ENCODE measurements at regions not wholly inside any gene's neighbourhood (a gene's known extent, or its start where the extent isn't known, plus 50 kb on each side); places are given as distances from the start of the nearest gene placed in this dataset.

- H3K4me3 ChIP-seq (ENCODE audit: low read depth in 1 of 2, low read length in 2 of 2) = no peak overlapping the region
- H3K4me1 ChIP-seq (ENCODE audit: control insufficient read depth in 2 of 2, insufficient read depth in 2 of 2, low read length in 1 of 2) = peaks cover 0 to 2% of the 10 kb centered on the region in 2 donors
- no peaks in the 10 kb centered on the region for H3K9me3 ChIP-seq (ENCODE audit: control insufficient read depth in 2 of 2, insufficient read depth in 1 of 2, low read depth in 1 of 2, low read length in 1 of 2)
- 60 to 66% methylated on average over 2 of the region's 2 CpGs for WGBS, 2 donors
- H3K27me3 ChIP-seq (ENCODE audit: control insufficient read depth in 1 of 2, insufficient read depth in 2 of 2, low read length in 2 of 2) = no peaks in the 10 kb centered on the region
- no peak overlapping the region for H3K27ac ChIP-seq (ENCODE audit: low read depth in 2 of 2, low read length in 1 of 2)
- no peaks in the 10 kb centered on the region for H3K36me3 ChIP-seq (ENCODE audit: control insufficient read depth in 2 of 2, insufficient read depth in 2 of 2, low read length in 1 of 2)
Observed at GRCh38 chr4:73001885-73002284, 67.6 kb downstream of the COX18 start.

DNA sequence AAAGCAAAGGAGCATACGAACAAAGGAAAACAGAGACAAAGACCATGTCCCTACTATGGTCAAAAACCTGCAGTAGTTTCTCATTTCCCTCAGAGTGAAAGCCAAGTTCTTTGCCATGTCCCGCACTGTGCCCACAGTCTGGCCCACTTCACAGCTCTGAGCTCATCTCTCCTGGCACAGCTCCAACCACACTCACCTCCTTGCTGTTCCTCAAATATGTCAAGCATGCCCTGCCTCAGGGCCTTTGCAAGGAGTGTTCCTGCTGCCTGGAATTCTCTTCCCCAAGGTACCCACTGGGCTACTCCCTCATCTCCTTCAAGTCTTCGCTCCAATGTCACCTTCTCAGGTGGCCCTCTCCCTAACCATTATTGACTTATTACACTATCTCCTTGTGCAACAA, 72.1 kb downstream of the COX18 start:
- Histone ChIP-seq H3K36me3 (ENCODE audit: control insufficient read depth in 2 of 2, insufficient read depth in 2 of 2, low read length in 1 of 2) (no peaks in the 10 kb centered on the region), H3K4me1 (ENCODE audit: control insufficient read depth in 2 of 2, insufficient read depth in 2 of 2, low read length in 1 of 2) (peaks cover 0 to 2% of the 10 kb centered on the region in 2 donors), H3K27ac (ENCODE audit: low read depth in 2 of 2, low read length in 1 of 2) (no peak overlapping the region), H3K9me3 (ENCODE audit: control insufficient read depth in 2 of 2, insufficient read depth in 1 of 2, low read depth in 1 of 2, low read length in 1 of 2) (no peaks in the 10 kb centered on the region), H3K27me3 (ENCODE audit: control insufficient read depth in 1 of 2, insufficient read depth in 2 of 2, low read length in 2 of 2) (no peaks in the 10 kb centered on the region), H3K4me3 (ENCODE audit: low read depth in 1 of 2, low read length in 2 of 2) (no peak overlapping the region)
- 75 to 80% methylated on average over 3 of the region's 3 CpGs for WGBS, 2 donors

DNA sequence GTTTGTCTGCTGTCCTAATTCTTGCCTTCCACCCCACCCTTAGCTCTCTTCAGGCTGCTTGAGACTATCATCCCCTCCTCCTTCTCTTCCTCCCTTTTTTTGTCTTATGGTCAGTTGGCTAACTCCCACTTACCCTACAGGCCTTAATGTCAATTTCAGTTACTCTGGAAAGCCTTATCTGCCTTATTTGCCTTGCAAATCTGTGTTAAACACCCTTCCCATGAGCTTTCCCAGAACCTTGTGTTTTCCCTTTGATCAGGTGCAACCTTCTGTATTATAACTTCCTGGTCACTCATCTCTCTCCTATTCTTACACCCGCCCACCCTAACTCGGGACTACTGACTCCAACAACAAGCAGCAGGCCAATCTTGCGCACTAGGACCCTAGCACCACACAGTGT, 74.8 kb downstream of the COX18 start:
- no peaks in the 10 kb centered on the region for H3K36me3 ChIP-seq (ENCODE audit: control insufficient read depth in 2 of 2, insufficient read depth in 2 of 2, low read length in 1 of 2)
- WGBS, 2 donors = 77 to 88% methylated on average over 3 of the region's 3 CpGs
- no peaks in the 10 kb centered on the region for H3K27me3 ChIP-seq (ENCODE audit: control insufficient read depth in 1 of 2, insufficient read depth in 2 of 2, low read length in 2 of 2)
- peaks cover 0 to 2% of the 10 kb centered on the region in 2 donors for H3K4me1 ChIP-seq (ENCODE audit: control insufficient read depth in 2 of 2, insufficient read depth in 2 of 2, low read length in 1 of 2)
- H3K9me3 ChIP-seq (ENCODE audit: control insufficient read depth in 2 of 2, insufficient read depth in 1 of 2, low read depth in 1 of 2, low read length in 1 of 2) = no peaks in the 10 kb centered on the region
- H3K4me3 ChIP-seq (ENCODE audit: low read depth in 1 of 2, low read length in 2 of 2) = no peak overlapping the region
- no peak overlapping the region for H3K27ac ChIP-seq (ENCODE audit: low read depth in 2 of 2, low read length in 1 of 2)

DNA sequence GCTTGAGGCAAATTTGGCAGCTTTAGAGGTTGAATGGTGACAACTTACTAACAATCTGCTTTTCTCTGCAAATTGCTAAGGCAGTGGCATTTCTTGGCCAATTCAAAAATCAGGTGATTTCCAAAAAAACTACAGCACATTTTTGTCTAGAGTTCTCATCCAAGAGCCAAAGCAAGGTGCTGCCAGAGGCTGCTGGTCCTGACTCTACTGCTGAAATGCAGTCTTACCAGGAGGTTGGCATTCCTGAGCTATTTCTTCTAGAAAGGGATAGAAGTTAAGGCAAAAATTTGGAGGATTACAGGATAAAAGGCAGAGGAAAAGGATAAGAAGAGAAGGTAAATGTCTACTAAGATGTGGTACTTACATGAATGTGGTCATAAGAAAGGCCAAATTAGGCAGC, 75.6 kb downstream of the COX18 start:
- Histone ChIP-seq H3K27ac (ENCODE audit: low read depth in 2 of 2, low read length in 1 of 2) (no peak overlapping the region), H3K4me3 (ENCODE audit: low read depth in 1 of 2, low read length in 2 of 2) (no peak overlapping the region), H3K36me3 (ENCODE audit: control insufficient read depth in 2 of 2, insufficient read depth in 2 of 2, low read length in 1 of 2) (no peaks in the 10 kb centered on the region), H3K4me1 (ENCODE audit: control insufficient read depth in 2 of 2, insufficient read depth in 2 of 2, low read length in 1 of 2) (peaks cover 0 to 2% of the 10 kb centered on the region in 2 donors), H3K27me3 (ENCODE audit: control insufficient read depth in 1 of 2, insufficient read depth in 2 of 2, low read length in 2 of 2) (no peaks in the 10 kb centered on the region), H3K9me3 (ENCODE audit: control insufficient read depth in 2 of 2, insufficient read depth in 1 of 2, low read depth in 1 of 2, low read length in 1 of 2) (no peaks in the 10 kb centered on the region)

GRCh38 chr4:72991873-72992272, 77.6 kb downstream of the COX18 start:
- WGBS, 2 donors = 25 to 38% methylated on average over 2 of the region's 2 CpGs
- no peaks in the 10 kb centered on the region for H3K36me3 ChIP-seq (ENCODE audit: control insufficient read depth in 2 of 2, insufficient read depth in 2 of 2, low read length in 1 of 2)
- H3K27ac ChIP-seq (ENCODE audit: low read depth in 2 of 2, low read length in 1 of 2) = no peak overlapping the region
- no peaks in the 10 kb centered on the region for H3K4me1 ChIP-seq (ENCODE audit: control insufficient read depth in 2 of 2, insufficient read depth in 2 of 2, low read length in 1 of 2)
- no peak overlapping the region for H3K4me3 ChIP-seq (ENCODE audit: low read depth in 1 of 2, low read length in 2 of 2)
- no peaks in the 10 kb centered on the region for H3K9me3 ChIP-seq (ENCODE audit: control insufficient read depth in 2 of 2, insufficient read depth in 1 of 2, low read depth in 1 of 2, low read length in 1 of 2)
- H3K27me3 ChIP-seq (ENCODE audit: control insufficient read depth in 1 of 2, insufficient read depth in 2 of 2, low read length in 2 of 2) = no peaks in the 10 kb centered on the region

DNA sequence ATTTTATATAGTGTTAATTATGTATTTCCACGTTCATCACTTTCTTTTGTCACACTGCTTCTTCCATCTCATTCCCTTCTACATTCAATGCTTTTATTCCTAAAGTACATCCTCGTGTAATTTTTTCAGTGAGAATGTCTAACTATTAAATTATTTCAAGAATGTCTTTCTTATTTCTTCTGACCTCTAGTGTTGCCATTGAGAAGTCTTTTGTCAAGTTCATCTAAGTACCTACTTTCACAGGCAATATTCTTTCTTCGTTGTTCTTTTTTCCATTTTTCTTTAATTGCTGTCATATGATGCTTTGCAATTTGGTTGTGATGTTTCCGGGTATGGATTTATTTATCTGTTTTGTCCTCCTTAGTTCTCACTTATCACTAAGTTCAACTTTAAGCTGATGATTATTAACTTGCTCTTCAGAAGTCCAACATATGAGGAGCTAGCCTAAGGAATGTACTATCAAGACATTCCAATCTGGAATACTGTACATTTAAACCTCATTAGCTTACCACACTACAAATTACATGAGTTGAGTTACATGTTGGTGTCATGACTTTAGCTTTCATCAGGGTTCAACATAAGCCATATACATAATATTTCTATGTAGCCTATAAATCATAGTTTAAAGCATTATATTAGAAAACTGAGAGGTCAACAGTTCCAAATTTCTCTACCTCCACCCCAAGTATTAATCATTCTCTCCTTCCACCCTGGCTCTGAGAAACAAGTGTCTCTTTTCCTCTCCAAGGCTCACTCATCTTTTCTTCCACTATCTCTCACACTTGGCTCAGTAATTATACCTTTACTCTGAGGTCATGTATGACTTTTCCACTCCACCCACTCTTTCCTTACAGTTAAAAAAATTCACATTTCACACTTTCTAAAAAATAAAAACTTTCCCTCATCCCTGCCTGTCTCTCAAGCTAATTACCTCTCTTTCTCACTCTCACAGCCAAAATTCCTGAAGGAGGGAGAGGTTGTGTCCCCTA, 81.5 kb downstream of the COX18 start:
- Histone ChIP-seq H3K27ac (ENCODE audit: low read depth in 2 of 2, low read length in 1 of 2) (no peak overlapping the region), H3K4me1 (ENCODE audit: control insufficient read depth in 2 of 2, insufficient read depth in 2 of 2, low read length in 1 of 2) (no peaks in the 10 kb centered on the region), H3K27me3 (ENCODE audit: control insufficient read depth in 1 of 2, insufficient read depth in 2 of 2, low read length in 2 of 2) (no peaks in the 10 kb centered on the region), H3K4me3 (ENCODE audit: low read depth in 1 of 2, low read length in 2 of 2) (no peak overlapping the region), H3K36me3 (ENCODE audit: control insufficient read depth in 2 of 2, insufficient read depth in 2 of 2, low read length in 1 of 2) (no peaks in the 10 kb centered on the region), H3K9me3 (ENCODE audit: control insufficient read depth in 2 of 2, insufficient read depth in 1 of 2, low read depth in 1 of 2, low read length in 1 of 2) (no peaks in the 10 kb centered on the region)
- 76 to 80% methylated on average over 4 of the region's 4 CpGs for WGBS, 2 donors

- no peaks in the 10 kb centered on the region for H3K4me1 ChIP-seq (ENCODE audit: control insufficient read depth in 2 of 2, insufficient read depth in 2 of 2, low read length in 1 of 2)
Observed at GRCh38 chr4:72984351-72984750, 85.2 kb downstream of the COX18 start.

DNA sequence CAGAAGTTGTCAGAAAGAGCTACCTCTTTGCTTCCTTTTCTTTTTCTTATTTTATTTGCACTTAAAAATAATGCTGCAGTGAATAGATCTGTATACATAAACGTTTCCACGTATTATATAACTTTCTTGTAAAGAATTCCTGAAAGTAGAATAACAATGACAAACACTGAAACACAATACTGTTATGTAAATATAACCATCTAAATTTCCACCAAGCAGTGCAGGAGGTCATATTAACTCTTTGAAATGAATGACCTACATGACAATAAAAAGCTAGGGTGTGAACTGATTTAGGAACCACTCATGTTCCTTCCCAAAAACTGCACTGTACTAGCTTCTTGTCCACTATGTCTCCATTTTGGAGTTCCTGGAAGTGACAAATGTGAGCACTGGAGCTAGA, 85.8 kb downstream of the COX18 start:
- H3K9me3 ChIP-seq (ENCODE audit: control insufficient read depth in 2 of 2, insufficient read depth in 1 of 2, low read depth in 1 of 2, low read length in 1 of 2) = no peaks in the 10 kb centered on the region
- whole genome bisulfite sequencing, 2 donors = 24% methylated on average over 2 of the region's 2 CpGs

More at GRCh38 chr4:72984351-72984750, 85.2 kb downstream of the COX18 start:
- no peak overlapping the region for H3K4me3 ChIP-seq (ENCODE audit: low read depth in 1 of 2, low read length in 2 of 2)
- no peaks in the 10 kb centered on the region for H3K36me3 ChIP-seq (ENCODE audit: control insufficient read depth in 2 of 2, insufficient read depth in 2 of 2, low read length in 1 of 2)
- no peak overlapping the region for H3K27ac ChIP-seq (ENCODE audit: low read depth in 2 of 2, low read length in 1 of 2)
- no peaks in the 10 kb centered on the region for H3K27me3 ChIP-seq (ENCODE audit: control insufficient read depth in 1 of 2, insufficient read depth in 2 of 2, low read length in 2 of 2)
- WGBS, 2 donors = 57 to 64% methylated on average over 4 of the region's 4 CpGs
- H3K9me3 ChIP-seq (ENCODE audit: control insufficient read depth in 2 of 2, insufficient read depth in 1 of 2, low read depth in 1 of 2, low read length in 1 of 2) = no peaks in the 10 kb centered on the region

GRCh38 chr4:72977936-72978485, 91.5 kb downstream of the COX18 start:
- H3K27ac ChIP-seq (ENCODE audit: low read depth in 2 of 2, low read length in 1 of 2) = no peak overlapping the region
- no peaks in the 10 kb centered on the region for H3K9me3 ChIP-seq (ENCODE audit: control insufficient read depth in 2 of 2, insufficient read depth in 1 of 2, low read depth in 1 of 2, low read length in 1 of 2)
- no peaks in the 10 kb centered on the region for H3K4me1 ChIP-seq (ENCODE audit: control insufficient read depth in 2 of 2, insufficient read depth in 2 of 2, low read length in 1 of 2)
- H3K36me3 ChIP-seq (ENCODE audit: control insufficient read depth in 2 of 2, insufficient read depth in 2 of 2, low read length in 1 of 2) = no peaks in the 10 kb centered on the region
- WGBS, 2 donors = 52 to 62% methylated on average over 5 of the region's 5 CpGs
- no peak overlapping the region for H3K4me3 ChIP-seq (ENCODE audit: low read depth in 1 of 2, low read length in 2 of 2)
- no peaks in the 10 kb centered on the region for H3K27me3 ChIP-seq (ENCODE audit: control insufficient read depth in 1 of 2, insufficient read depth in 2 of 2, low read length in 2 of 2)

More for the DNA sequence above, 85.8 kb downstream of the COX18 start:
- H3K27me3 ChIP-seq (ENCODE audit: control insufficient read depth in 1 of 2, insufficient read depth in 2 of 2, low read length in 2 of 2) = no peaks in the 10 kb centered on the region
- H3K4me1 ChIP-seq (ENCODE audit: control insufficient read depth in 2 of 2, insufficient read depth in 2 of 2, low read length in 1 of 2) = no peaks in the 10 kb centered on the region
- no peak overlapping the region for H3K27ac ChIP-seq (ENCODE audit: low read depth in 2 of 2, low read length in 1 of 2)
- no peaks in the 10 kb centered on the region for H3K36me3 ChIP-seq (ENCODE audit: control insufficient read depth in 2 of 2, insufficient read depth in 2 of 2, low read length in 1 of 2)
- H3K4me3 ChIP-seq (ENCODE audit: low read depth in 1 of 2, low read length in 2 of 2) = no peak overlapping the region

GRCh38 chr4:72975488-72975784, 94.1 kb downstream of the COX18 start:
- no peaks in the 10 kb centered on the region for H3K9me3 ChIP-seq (ENCODE audit: control insufficient read depth in 2 of 2, insufficient read depth in 1 of 2, low read depth in 1 of 2, low read length in 1 of 2)
- no peak overlapping the region for H3K27ac ChIP-seq (ENCODE audit: low read depth in 2 of 2, low read length in 1 of 2)
- H3K4me3 ChIP-seq (ENCODE audit: low read depth in 1 of 2, low read length in 2 of 2) = no peak overlapping the region
- no peaks in the 10 kb centered on the region for H3K27me3 ChIP-seq (ENCODE audit: control insufficient read depth in 1 of 2, insufficient read depth in 2 of 2, low read length in 2 of 2)
- H3K4me1 ChIP-seq (ENCODE audit: control insufficient read depth in 2 of 2, insufficient read depth in 2 of 2, low read length in 1 of 2) = no peaks in the 10 kb centered on the region
- H3K36me3 ChIP-seq (ENCODE audit: control insufficient read depth in 2 of 2, insufficient read depth in 2 of 2, low read length in 1 of 2) = no peaks in the 10 kb centered on the region

Measured in esophagus (tissue), 2 donors.